ENCODE measurements at regions not wholly inside any gene's neighbourhood (a gene's known extent, or its start where the extent isn't known, plus 50 kb on each side); places are given as distances from the start of the nearest gene placed in this dataset.

DNA sequence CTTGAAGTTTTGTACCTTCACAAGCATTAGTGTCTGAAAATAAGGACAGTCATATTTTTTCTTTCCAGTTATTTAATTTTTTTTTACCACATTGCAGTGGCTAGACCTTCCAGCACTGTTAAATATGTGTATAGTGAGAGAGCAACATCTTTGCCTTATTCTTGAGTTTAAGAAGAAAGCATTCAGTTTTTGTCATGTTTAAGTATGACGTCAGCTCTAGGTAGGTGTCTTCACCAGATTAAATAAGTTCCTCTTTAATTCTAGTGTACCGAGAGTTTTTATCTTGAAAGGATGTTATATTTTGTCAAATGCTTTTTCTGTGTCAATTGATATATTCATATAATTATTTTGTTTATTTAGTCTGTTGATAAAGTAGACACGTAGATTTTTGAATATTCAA lies 258.8 kb downstream of the FAM181B start:
- no peak for DNase-seq (ENCODE audit: low spot score)
- no peak for FAIRE-seq
- H3K4me3 ChIP-seq (replicated peaks in 1 of 3; ENCODE audit: insufficient read depth in 1 of 3, low read depth in 2 of 3, low read length in 3 of 3): no peak overlapping the region
- 2% methylated on average over 3 of the region's 3 CpGs for WGBS (ENCODE audit: low lambda C conversion rate)
- BruUV-seq (replicated peaks): no TSS peak
- H3K4me2 ChIP-seq (ENCODE audit: low read depth, low read length): no peak overlapping the region
- ChIA-PET CTCF (ENCODE audit: low intra/inter-chr PET ratio, low total read pairs) (no interaction called here), POLR2A (no interaction called here)
- no peaks in the 10 kb centered on the region for H3K36me3 ChIP-seq (replicated peaks in 1 of 2; ENCODE audit: control insufficient read depth in 1 of 2, insufficient read depth in 2 of 2, low read length in 2 of 2)
- H3K9ac ChIP-seq (ENCODE audit: insufficient read depth, low read depth, low read length): no peak overlapping the region
- H3K4me1 ChIP-seq (ENCODE audit: insufficient read depth, low read length): no peaks in the 10 kb centered on the region
- H3K27me3 ChIP-seq (ENCODE audit: control insufficient read depth in 1 of 2, insufficient read depth in 2 of 2, low read length in 2 of 2): no peaks in the 10 kb centered on the region
- no peaks in the 10 kb centered on the region for H3K79me2 ChIP-seq (ENCODE audit: insufficient read depth, low read length)
- no peaks in the 10 kb centered on the region for H4K20me1 ChIP-seq (ENCODE audit: insufficient read depth, low read length)
- no peak overlapping the region for H2AFZ ChIP-seq (ENCODE audit: low read length)
- ATAC-seq: no peak
- intact Hi-C loops (cut with micrococcal nuclease; ENCODE audit: unreplicated experiment) (no loop called here), in situ Hi-C loops (cut with HindIII; ENCODE audit: extremely low pct_ligation_motif_present, low pct_unique_long_range_greater_than_20kb) (no loop called here)
- H3K9me3 ChIP-seq (ENCODE audit: low read length): no peaks in the 10 kb centered on the region
- no peak overlapping the region for H3K27ac ChIP-seq (ENCODE audit: extremely low read length, insufficient read depth, low read length)
- TF ChIP-seq HOXA7 (CRISPR knock-in tag; IDR thresholded peaks at IDR 0.05) (no peak), ATF7 (IDR thresholded peaks at IDR 0.05) (peak; percentile 91), ATF7 (CRISPR knock-in tag; IDR thresholded peaks at IDR 0.05) (no peak), CREB1 (IDR thresholded peaks at IDR 0.05) (peak; percentile 86), CREB1 (CRISPR knock-in tag; IDR thresholded peaks at IDR 0.05) (no peak)
- TF ChIP-seq, protein P1, sequence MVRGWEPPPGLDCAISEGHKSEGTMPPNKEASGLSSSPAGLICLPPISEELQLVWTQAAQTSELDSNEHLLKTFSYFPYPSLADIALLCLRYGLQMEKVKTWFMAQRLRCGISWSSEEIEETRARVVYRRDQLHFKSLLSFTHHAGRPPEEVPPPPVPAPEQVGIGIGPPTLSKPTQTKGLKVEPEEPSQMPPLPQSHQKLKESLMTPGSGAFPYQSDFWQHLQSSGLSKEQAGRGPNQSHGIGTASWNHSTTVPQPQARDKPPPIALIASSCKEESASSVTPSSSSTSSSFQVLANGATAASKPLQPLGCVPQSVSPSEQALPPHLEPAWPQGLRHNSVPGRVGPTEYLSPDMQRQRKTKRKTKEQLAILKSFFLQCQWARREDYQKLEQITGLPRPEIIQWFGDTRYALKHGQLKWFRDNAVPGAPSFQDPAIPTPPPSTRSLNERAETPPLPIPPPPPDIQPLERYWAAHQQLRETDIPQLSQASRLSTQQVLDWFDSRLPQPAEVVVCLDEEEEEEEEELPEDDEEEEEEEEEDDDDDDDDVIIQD (CRISPR knock-in tag; IDR thresholded peaks at IDR 0.05; ENCODE audit: low read depth): no peak

DNA sequence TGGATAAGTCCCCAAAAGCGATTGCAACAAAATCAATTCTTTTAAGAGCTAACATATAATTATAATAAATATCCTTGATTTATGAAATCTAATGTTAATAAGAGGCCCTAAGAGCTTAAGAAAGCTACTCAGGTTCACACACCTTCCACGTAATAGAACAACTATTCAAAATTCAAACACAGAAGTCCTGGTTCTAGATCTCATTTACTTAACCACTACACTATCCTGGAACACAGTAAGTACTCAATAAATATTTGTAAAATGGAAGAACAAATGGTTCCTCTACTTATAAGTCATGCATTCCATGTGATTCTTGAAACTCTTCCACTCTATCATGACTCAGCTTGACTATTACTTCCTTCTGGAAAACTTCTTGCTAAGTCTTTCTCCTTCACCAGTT lies 268.2 kb downstream of the FAM181B start:
- Histone ChIP-seq H3K4me2 (ENCODE audit: low read depth, low read length) (no peak overlapping the region), H3K79me2 (ENCODE audit: insufficient read depth, low read length) (no peaks in the 10 kb centered on the region), H2AFZ (ENCODE audit: low read length) (no peak overlapping the region), H4K20me1 (ENCODE audit: insufficient read depth, low read length) (no peaks in the 10 kb centered on the region), H3K27me3 (ENCODE audit: control insufficient read depth in 1 of 2, insufficient read depth in 2 of 2, low read length in 2 of 2) (no peaks in the 10 kb centered on the region; a peak in 1 of 5 replicates), H3K9ac (ENCODE audit: insufficient read depth, low read depth, low read length) (no peak overlapping the region), H3K36me3 (replicated peaks in 1 of 2; ENCODE audit: control insufficient read depth in 1 of 2, insufficient read depth in 2 of 2, low read length in 2 of 2) (no peaks in the 10 kb centered on the region), H3K27ac (ENCODE audit: extremely low read length, insufficient read depth, low read length) (no peak overlapping the region), H3K4me1 (ENCODE audit: insufficient read depth, low read length) (no peaks in the 10 kb centered on the region), H3K9me3 (ENCODE audit: low read length) (no peaks in the 10 kb centered on the region), H3K4me3 (replicated peaks in 1 of 3; ENCODE audit: insufficient read depth in 1 of 3, low read depth in 2 of 3, low read length in 3 of 3) (no peak overlapping the region)
- FAIRE-seq (no peak), ATAC-seq (no peak), DNase-seq (ENCODE audit: low spot score) (no peak)
- no TSS peak for BruUV-seq (replicated peaks)
- in situ Hi-C loops (cut with HindIII; ENCODE audit: extremely low pct_ligation_motif_present, low pct_unique_long_range_greater_than_20kb): no loop called here
- intact Hi-C loops (cut with micrococcal nuclease; ENCODE audit: unreplicated experiment): no loop called here
- WGBS (ENCODE audit: low lambda C conversion rate): 2% methylated on average over 2 of the region's 2 CpGs
- ChIA-PET POLR2A (no interaction called here), CTCF (ENCODE audit: low intra/inter-chr PET ratio, low total read pairs) (no interaction called here)
- no peak for TF ChIP-seq IRF2 (CRISPR knock-in tag; IDR thresholded peaks at IDR 0.05)
- TF ChIP-seq CBX5 (CRISPR knock-in tag; IDR thresholded peaks at IDR 0.05; ENCODE audit: borderline replicate concordance): no peak
- TF ChIP-seq TEAD3 (CRISPR knock-in tag; optimal IDR thresholded peaks at IDR 0.05; ENCODE audit: borderline replicate concordance): no peak
- no peak for TF ChIP-seq ZFYVE20 (CRISPR knock-in tag; IDR thresholded peaks at IDR 0.05; ENCODE audit: borderline replicate concordance, low read depth)
- TF ChIP-seq, protein P2, sequence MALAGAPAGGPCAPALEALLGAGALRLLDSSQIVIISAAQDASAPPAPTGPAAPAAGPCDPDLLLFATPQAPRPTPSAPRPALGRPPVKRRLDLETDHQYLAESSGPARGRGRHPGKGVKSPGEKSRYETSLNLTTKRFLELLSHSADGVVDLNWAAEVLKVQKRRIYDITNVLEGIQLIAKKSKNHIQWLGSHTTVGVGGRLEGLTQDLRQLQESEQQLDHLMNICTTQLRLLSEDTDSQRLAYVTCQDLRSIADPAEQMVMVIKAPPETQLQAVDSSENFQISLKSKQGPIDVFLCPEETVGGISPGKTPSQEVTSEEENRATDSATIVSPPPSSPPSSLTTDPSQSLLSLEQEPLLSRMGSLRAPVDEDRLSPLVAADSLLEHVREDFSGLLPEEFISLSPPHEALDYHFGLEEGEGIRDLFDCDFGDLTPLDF (CRISPR knock-in tag; IDR thresholded peaks at IDR 0.05): no peak
- no peak for TF ChIP-seq ZNF605 (CRISPR knock-in tag; IDR thresholded peaks at IDR 0.05)
- TF ChIP-seq, protein P3, sequence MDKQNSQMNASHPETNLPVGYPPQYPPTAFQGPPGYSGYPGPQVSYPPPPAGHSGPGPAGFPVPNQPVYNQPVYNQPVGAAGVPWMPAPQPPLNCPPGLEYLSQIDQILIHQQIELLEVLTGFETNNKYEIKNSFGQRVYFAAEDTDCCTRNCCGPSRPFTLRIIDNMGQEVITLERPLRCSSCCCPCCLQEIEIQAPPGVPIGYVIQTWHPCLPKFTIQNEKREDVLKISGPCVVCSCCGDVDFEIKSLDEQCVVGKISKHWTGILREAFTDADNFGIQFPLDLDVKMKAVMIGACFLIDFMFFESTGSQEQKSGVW (CRISPR knock-in tag; IDR thresholded peaks at IDR 0.05; ENCODE audit: borderline replicate concordance): no peak
- no peak for TF ChIP-seq ZFP41 (CRISPR knock-in tag; IDR thresholded peaks at IDR 0.05; ENCODE audit: borderline replicate concordance)
